Ascending aorta (tissue), 2 donors: ENCODE measurements at regions not wholly inside any gene's neighbourhood (a gene's known extent, or its start where the extent isn't known, plus 50 kb on each side); places are given as distances from the start of the nearest gene placed in this dataset.

Experiments used
- DNase-seq, 2 donors: peaks; one replicate each; pipeline ENCODE4 v3.0.0-alpha.2; 2019; ENCODE audit warnings: low spot score in 2 of 2
- H3K27ac ChIP-seq, 2 donors: fragments of 200-600 bp; sonication (generic); one replicate each; pipeline ENCODE4 v1.5.1; 2016 to 2017; ENCODE audit warnings: mild to moderate bottlenecking in 1 of 2
- H3K27me3 ChIP-seq: fragments of 200-600 bp; sonication (generic); one replicate; pipeline ENCODE4 v1.5.1; 2017
- H3K36me3 ChIP-seq, 2 donors: fragments of 200-600 bp; sonication (generic); one replicate each; pipeline ENCODE4 v1.5.1; 2016
- H3K4me1 ChIP-seq, 2 donors: fragments of 200-600 bp; sonication (generic); one replicate each; pipeline ENCODE4 v1.5.1; 2016 to 2017; ENCODE audit warnings: mild to moderate bottlenecking in 1 of 2
- H3K4me3 ChIP-seq, 2 donors: fragments of 200-600 bp; sonication (generic); one replicate each; pipeline ENCODE4 v1.5.1; 2016 to 2017; ENCODE audit warnings: mild to moderate bottlenecking in 1 of 2
- H3K9me3 ChIP-seq, 2 donors: fragments of 200-600 bp; sonication (generic); one replicate each; pipeline ENCODE4 v1.5.1; 2016
- intact Hi-C: fragments of 100-400 bp; cut with DNase I; formaldehyde crosslinking; loops from one replicate; pipeline ENCODE4 v1.15.1; 2023
- TF ChIP-seq, protein P1 (sequence below), 3 experiments: fragments of 200-600 bp in 2 of 3; fragments of 450-650 bp in 1 of 3; sonication (generic) in 2 of 3; IDR thresholded peaks; one replicate each; pipeline ENCODE4 v1.5.1; 2016 to 2019; ENCODE audit warnings: antibody characterized with exemption in 3 of 3, mild to moderate bottlenecking in 1 of 3, moderate library complexity in 1 of 3

DNA sequence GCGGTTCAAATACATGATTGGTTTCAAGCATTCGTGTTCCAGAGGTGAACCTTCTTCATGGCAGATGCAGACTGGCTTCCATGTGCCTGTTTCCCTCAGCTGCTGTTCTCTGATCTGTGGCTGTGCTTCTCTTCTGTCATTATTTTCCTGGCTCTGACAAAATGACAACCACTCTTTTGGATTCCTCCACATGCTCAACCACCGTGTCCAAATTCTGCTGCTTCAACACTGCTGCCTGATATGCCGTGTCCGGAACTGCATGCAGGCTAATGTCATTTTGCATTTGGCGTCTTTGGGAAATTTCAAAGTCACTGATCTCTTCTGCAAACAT lies 368.7 kb upstream of the ZNF608 start:
- no peak for DNase-seq
- H3K36me3 ChIP-seq: no peaks in the 10 kb centered on the region
- H3K4me1 ChIP-seq: no peaks in the 10 kb centered on the region
- H3K4me3 ChIP-seq: no peak overlapping the region
- intact Hi-C loops: no loop called here
- no peaks in the 10 kb centered on the region for H3K27me3 ChIP-seq
- TF ChIP-seq, protein P1, sequence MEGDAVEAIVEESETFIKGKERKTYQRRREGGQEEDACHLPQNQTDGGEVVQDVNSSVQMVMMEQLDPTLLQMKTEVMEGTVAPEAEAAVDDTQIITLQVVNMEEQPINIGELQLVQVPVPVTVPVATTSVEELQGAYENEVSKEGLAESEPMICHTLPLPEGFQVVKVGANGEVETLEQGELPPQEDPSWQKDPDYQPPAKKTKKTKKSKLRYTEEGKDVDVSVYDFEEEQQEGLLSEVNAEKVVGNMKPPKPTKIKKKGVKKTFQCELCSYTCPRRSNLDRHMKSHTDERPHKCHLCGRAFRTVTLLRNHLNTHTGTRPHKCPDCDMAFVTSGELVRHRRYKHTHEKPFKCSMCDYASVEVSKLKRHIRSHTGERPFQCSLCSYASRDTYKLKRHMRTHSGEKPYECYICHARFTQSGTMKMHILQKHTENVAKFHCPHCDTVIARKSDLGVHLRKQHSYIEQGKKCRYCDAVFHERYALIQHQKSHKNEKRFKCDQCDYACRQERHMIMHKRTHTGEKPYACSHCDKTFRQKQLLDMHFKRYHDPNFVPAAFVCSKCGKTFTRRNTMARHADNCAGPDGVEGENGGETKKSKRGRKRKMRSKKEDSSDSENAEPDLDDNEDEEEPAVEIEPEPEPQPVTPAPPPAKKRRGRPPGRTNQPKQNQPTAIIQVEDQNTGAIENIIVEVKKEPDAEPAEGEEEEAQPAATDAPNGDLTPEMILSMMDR (IDR thresholded peaks at IDR 0.05): no peak
- H3K27ac ChIP-seq: no peak overlapping the region
- H3K9me3 ChIP-seq: no peaks in the 10 kb centered on the region

DNA sequence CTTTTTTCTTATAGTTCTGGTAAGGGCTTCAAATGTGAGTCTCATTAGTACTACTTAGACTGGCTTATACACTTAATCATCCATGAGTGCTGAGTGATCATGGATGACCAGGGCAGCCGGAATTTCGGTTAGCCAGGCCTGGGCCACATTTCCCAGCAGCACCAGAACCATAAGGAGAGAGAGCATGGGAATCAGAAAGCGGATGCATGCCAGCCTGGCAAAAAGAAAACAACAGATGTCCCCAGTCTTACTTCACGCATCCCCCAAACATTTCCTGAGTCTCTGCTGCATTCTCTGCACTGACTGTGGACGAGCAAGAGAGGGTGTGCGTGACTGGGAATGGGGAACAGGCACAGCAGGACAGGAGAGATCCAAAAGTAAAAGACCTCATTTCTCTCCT lies 371.1 kb upstream of the ZNF608 start:
- TF ChIP-seq, protein P1 (IDR thresholded peaks at IDR 0.05): no peak
- no peaks in the 10 kb centered on the region for H3K36me3 ChIP-seq
- H3K27ac ChIP-seq: no peak overlapping the region
- DNase-seq: no peak
- intact Hi-C loops: no loop called here
- H3K9me3 ChIP-seq: no peaks in the 10 kb centered on the region
- no peak overlapping the region for H3K4me3 ChIP-seq
- H3K27me3 ChIP-seq: no peaks in the 10 kb centered on the region
- H3K4me1 ChIP-seq: no peaks in the 10 kb centered on the region

DNA sequence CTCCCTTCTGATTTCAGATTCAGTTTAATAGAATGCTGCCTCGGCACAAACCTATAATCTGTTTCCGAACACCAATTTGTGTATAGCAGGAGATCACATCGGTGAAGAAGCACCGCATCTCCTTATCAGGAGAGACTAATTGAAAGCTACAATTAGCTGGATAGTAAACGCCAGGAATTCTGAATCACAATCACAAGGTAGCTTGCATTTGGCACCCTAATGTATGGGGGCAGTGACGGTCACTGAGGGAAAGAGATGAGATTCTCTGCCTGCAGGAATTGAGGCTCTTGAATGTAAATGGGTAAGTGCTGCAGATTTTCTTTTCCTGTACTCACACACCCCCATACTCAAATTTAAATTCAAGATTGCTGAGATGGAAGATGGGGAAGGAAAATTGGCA lies 373.6 kb upstream of the ZNF608 start:
- Histone ChIP-seq H3K36me3 (no peaks in the 10 kb centered on the region), H3K4me3 (no peak overlapping the region), H3K27ac (no peak overlapping the region), H3K27me3 (no peaks in the 10 kb centered on the region), H3K9me3 (no peaks in the 10 kb centered on the region), H3K4me1 (no peaks in the 10 kb centered on the region)
- DNase-seq: no peak
- intact Hi-C loops: no loop called here
- TF ChIP-seq, protein P1 (IDR thresholded peaks at IDR 0.05): no peak

DNA sequence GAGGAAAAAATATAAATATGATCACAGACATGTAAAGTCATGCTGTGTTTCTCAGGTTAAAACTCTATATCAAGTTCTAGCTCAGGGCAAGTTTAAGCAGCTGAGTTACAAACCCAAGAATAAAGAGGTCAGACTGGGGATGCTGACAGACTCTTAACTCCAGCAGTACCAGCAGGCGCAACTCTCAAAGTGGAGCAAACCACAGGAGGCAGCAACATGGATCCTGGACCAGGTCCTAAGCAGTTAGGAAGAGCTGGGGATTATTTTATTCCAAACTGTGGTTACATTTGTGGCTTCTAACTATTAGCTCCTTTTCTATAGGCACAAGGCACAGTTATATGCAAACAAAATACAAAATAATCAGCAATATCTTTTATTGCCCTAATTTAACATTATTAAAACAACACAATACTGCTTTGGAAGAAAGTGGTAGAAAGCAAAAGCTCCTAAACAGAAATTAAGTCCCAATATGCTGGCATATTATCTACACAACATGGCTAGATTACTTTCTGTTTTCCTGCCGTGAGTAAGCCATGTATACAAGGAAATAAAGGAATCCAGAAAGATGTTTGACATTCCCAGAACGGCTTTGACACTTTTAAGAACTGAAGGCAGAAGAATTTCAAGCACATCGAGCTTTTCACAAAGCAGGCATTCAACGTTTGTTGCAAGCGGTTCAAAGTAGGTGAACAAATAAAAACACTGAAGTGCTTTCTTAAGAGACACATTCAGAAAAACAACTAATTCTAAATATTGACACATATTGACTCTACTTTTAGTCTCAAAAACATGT lies 378.8 kb upstream of the ZNF608 start:
- intact Hi-C loops: no loop called here
- Histone ChIP-seq H3K27ac (no peak overlapping the region), H3K4me1 (no peaks in the 10 kb centered on the region), H3K36me3 (no peaks in the 10 kb centered on the region), H3K4me3 (no peak overlapping the region), H3K9me3 (no peaks in the 10 kb centered on the region), H3K27me3 (no peaks in the 10 kb centered on the region)
- TF ChIP-seq, protein P1 (IDR thresholded peaks at IDR 0.05): no peak
- DNase-seq: no peak

DNA sequence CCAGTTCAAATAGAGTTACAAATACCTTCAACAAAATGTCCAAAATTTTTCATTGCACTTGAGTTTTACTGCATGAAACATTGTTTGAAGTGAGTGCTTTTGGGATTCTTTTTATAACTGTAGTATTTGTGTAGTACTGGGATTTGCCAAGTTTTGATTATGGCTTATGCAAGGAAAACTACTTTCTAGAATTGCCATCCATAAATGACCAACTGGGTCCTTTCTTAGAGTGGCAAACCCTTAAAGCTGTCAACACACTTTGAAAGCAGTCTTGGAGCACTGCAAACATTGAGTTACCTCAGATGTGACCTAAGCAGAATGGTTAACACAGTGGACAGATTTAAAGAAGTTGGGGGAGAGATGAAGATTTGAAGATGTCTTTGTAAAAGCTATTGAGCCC lies 379.6 kb upstream of the ZNF608 start:
- H3K9me3 ChIP-seq: no peaks in the 10 kb centered on the region
- DNase-seq: no peak
- H3K4me1 ChIP-seq: no peaks in the 10 kb centered on the region
- H3K27me3 ChIP-seq: no peaks in the 10 kb centered on the region
- TF ChIP-seq, protein P1 (IDR thresholded peaks at IDR 0.05): no peak
- intact Hi-C loops: no loop called here
- no peak overlapping the region for H3K4me3 ChIP-seq
- no peaks in the 10 kb centered on the region for H3K36me3 ChIP-seq
- no peak overlapping the region for H3K27ac ChIP-seq
